Body of pancreas (tissue), 4 donors: ENCODE measurements at regions not wholly inside any gene's neighbourhood (a gene's known extent, or its start where the extent isn't known, plus 50 kb on each side); places are given as distances from the start of the nearest gene placed in this dataset.

Experiments used
- CTCF ChIP-seq, 7 experiments: fragments of 450-650 bp in 4 of 7; fragments of 200-600 bp in 3 of 7; sonication (generic) in 3 of 7; IDR thresholded peaks; one replicate each; pipeline ENCODE4 v1.5.1; 2016 to 2019; ENCODE audit warnings: antibody characterized with exemption in 7 of 7
- POLR2A ChIP-seq, 3 donors: fragments of 450-650 bp; IDR thresholded peaks; one replicate each; pipeline ENCODE4 v1.6.1; 2016; ENCODE audit warnings: antibody characterized with exemption in 3 of 3, mild to moderate bottlenecking in 2 of 3

GRCh38 chr15:88727439-88727838 lies 75.8 kb upstream of the ACAN start:
- TF ChIP-seq CTCF (IDR thresholded peaks at IDR 0.05) (no peak), POLR2A (IDR thresholded peaks at IDR 0.05) (no peak)
